Right lobe of liver (tissue), 4 donors: ENCODE measurements at regions not wholly inside any gene's neighbourhood (a gene's known extent, or its start where the extent isn't known, plus 50 kb on each side); places are given as distances from the start of the nearest gene placed in this dataset.

Source experiments
- POLR2A ChIP-seq: fragments of 450-650 bp; IDR thresholded peaks from one replicate; pipeline ENCODE4 v1.6.1; 2017; ENCODE audit warnings: antibody characterized with exemption, mild to moderate bottlenecking
- TF ChIP-seq, protein P1 (sequence below), 4 donors: fragments of 200-600 bp in 3 of 4; fragments of 450-650 bp in 1 of 4; IDR thresholded peaks; one replicate each; pipeline versions ENCODE4 v1.5.1 to v1.8.0; 2016 to 2022; ENCODE audit warnings: antibody characterized with exemption in 4 of 4, mild to moderate bottlenecking in 2 of 4
- donor health status: DM: no; HTN: no; CAD: no.
- donor health status: DM: no; HTN: no; CAD: no.
- donor health status: DM: no; HTN: yes; CAD: no.

DNA sequence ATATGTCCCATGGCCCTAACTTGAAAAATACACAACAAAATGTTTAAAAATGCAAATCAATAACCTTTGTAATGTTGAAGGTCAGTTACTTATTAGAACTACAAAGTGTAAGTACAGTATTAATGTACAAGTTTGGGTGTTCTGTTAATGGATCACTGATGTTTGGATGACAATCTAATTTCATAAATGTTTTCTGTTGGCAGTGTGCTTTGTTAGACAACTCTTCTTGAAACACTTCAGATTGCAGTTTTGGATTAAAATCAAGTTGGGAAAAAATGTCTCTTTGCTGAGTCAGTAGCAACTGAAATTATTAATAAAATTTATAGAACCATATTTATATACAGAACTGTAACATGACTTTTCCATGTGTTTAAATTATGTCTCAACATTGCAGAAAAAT lies 1063.5 kb upstream of the PCDH9 start:
- TF ChIP-seq, protein P1, sequence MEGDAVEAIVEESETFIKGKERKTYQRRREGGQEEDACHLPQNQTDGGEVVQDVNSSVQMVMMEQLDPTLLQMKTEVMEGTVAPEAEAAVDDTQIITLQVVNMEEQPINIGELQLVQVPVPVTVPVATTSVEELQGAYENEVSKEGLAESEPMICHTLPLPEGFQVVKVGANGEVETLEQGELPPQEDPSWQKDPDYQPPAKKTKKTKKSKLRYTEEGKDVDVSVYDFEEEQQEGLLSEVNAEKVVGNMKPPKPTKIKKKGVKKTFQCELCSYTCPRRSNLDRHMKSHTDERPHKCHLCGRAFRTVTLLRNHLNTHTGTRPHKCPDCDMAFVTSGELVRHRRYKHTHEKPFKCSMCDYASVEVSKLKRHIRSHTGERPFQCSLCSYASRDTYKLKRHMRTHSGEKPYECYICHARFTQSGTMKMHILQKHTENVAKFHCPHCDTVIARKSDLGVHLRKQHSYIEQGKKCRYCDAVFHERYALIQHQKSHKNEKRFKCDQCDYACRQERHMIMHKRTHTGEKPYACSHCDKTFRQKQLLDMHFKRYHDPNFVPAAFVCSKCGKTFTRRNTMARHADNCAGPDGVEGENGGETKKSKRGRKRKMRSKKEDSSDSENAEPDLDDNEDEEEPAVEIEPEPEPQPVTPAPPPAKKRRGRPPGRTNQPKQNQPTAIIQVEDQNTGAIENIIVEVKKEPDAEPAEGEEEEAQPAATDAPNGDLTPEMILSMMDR (IDR thresholded peaks at IDR 0.05): no peak
- no peak for TF ChIP-seq POLR2A
